Forelimb muscle (tissue), 1 donor: ENCODE measurements at regions not wholly inside any gene's neighbourhood (a gene's known extent, or its start where the extent isn't known, plus 50 kb on each side); places are given as distances from the start of the nearest gene placed in this dataset.

Source experiments
- DNase-seq: peaks from one replicate; pipeline ENCODE4 v3.0.0-alpha.2; 2013; ENCODE audit warnings: low read depth

GRCh38 chr20:7411075-7411474 lies 529.2 kb downstream of the HAO1 start:
- no peak for DNase-seq

- no peak for DNase-seq
Measured at GRCh38 chr20:7415427-7415826, 524.8 kb downstream of the HAO1 start.

GRCh38 chr20:7416382-7416781 lies 523.9 kb downstream of the HAO1 start:
- no peak for DNase-seq

- no peak for DNase-seq
Measured at GRCh38 chr20:7420345-7420744, 519.9 kb downstream of the HAO1 start.

- DNase-seq = no peak
Measured at GRCh38 chr20:7426890-7427496, 513.3 kb downstream of the HAO1 start.

GRCh38 chr20:7428946-7429345 lies 511.3 kb downstream of the HAO1 start:
- no peak for DNase-seq

- DNase-seq = no peak
Measured at GRCh38 chr20:7432612-7433011, 507.6 kb downstream of the HAO1 start.

GRCh38 chr20:7437311-7437710 lies 502.9 kb downstream of the HAO1 start:
- DNase-seq = no peak

GRCh38 chr20:7449269-7449668 lies 491.0 kb downstream of the HAO1 start:
- no peak for DNase-seq

- no peak for DNase-seq
Measured at GRCh38 chr20:7452890-7453289, 487.4 kb downstream of the HAO1 start.

- no peak for DNase-seq
Measured at GRCh38 chr20:7454047-7454446, 486.2 kb downstream of the HAO1 start.

- DNase-seq = no peak
Measured at GRCh38 chr20:7458459-7458858, 481.8 kb downstream of the HAO1 start.

GRCh38 chr20:7459083-7459482 lies 481.2 kb downstream of the HAO1 start:
- DNase-seq = no peak

GRCh38 chr20:7463290-7463689 lies 477.0 kb downstream of the HAO1 start:
- DNase-seq = no peak

- DNase-seq = no peak
Measured at GRCh38 chr20:7470912-7471311, 469.3 kb downstream of the HAO1 start.

- DNase-seq = no peak
Measured at GRCh38 chr20:7490288-7490687, 450.0 kb downstream of the HAO1 start.

- DNase-seq = no peak
Measured at GRCh38 chr20:7492257-7492656, 448.0 kb downstream of the HAO1 start.

- DNase-seq = no peak
Measured at GRCh38 chr20:7493311-7493710, 446.9 kb downstream of the HAO1 start.

- no peak for DNase-seq
Measured at GRCh38 chr20:7496394-7496991, 443.8 kb downstream of the HAO1 start.

GRCh38 chr20:7497985-7498384 lies 442.3 kb downstream of the HAO1 start:
- DNase-seq = no peak

- DNase-seq = no peak
Measured at GRCh38 chr20:7499201-7499600, 441.1 kb downstream of the HAO1 start.

GRCh38 chr20:7500231-7500663 lies 440.0 kb downstream of the HAO1 start:
- no peak for DNase-seq

GRCh38 chr20:7503501-7503900 lies 436.8 kb downstream of the HAO1 start:
- DNase-seq = no peak
